GM19035 (cell line): ENCODE measurements at regions not wholly inside any gene's neighbourhood (a gene's known extent, or its start where the extent isn't known, plus 50 kb on each side); places are given as distances from the start of the nearest gene placed in this dataset.
"Not testable (repeated sequence)": the region's sequence is repeated elsewhere in the genome, so short reads cannot be mapped to it uniquely, and the experiment has no call there.

Experiments
- ATAC-seq: cut with Tn5 transposase; IDR thresholded peaks from one replicate; pipeline ENCODE4 v1.9.1; 2021; ENCODE audit not compliant: unreplicated experiment

DNA sequence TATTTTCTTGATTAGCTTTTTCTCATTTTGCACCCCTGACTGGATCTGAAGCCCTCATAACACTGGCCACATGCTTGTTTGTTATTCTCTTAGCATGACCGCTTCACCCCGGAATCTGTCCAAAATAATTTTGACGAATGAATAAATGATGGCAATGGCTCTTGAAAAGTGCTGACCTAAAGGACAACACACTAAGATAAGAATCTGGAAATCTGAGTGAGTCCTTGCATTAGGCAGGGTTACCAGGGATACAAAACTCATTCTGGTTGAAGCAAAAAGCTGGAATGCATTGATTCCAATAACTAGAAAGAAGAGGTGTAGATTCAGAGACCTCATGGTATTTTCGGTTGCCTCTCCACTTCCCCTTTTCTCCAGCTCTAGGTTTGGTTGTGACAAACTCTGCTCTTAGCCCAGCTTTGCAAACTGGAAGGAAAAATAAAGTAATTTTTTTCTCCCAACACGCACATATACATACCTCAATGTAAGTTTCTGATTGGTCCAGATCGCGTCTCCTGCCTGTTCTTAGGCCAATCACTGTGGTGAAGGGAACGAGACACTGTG lies 157.4 kb downstream of the SKIDA1 start:
- ATAC-seq: peak; percentile 59

DNA sequence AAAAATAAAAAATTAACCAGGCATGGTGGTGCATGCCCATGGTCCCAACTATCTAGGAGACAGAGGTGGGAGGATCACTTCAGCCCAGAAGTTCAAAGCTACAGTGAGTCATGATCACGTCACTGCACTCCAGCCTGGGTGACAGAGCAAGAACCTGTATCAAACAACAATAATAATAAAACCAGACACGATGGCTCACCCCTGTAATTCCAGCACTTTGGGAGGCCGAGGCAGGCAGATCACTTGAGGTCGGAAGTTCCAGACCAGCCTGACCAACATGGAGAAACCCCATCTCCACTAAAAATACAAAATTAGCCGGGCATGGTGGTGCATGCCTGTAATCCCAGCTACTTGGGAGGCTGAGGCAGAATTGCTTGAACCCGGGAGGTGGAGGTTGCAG lies 159.4 kb downstream of the SKIDA1 start:
- ATAC-seq: not testable (repeated sequence)

DNA sequence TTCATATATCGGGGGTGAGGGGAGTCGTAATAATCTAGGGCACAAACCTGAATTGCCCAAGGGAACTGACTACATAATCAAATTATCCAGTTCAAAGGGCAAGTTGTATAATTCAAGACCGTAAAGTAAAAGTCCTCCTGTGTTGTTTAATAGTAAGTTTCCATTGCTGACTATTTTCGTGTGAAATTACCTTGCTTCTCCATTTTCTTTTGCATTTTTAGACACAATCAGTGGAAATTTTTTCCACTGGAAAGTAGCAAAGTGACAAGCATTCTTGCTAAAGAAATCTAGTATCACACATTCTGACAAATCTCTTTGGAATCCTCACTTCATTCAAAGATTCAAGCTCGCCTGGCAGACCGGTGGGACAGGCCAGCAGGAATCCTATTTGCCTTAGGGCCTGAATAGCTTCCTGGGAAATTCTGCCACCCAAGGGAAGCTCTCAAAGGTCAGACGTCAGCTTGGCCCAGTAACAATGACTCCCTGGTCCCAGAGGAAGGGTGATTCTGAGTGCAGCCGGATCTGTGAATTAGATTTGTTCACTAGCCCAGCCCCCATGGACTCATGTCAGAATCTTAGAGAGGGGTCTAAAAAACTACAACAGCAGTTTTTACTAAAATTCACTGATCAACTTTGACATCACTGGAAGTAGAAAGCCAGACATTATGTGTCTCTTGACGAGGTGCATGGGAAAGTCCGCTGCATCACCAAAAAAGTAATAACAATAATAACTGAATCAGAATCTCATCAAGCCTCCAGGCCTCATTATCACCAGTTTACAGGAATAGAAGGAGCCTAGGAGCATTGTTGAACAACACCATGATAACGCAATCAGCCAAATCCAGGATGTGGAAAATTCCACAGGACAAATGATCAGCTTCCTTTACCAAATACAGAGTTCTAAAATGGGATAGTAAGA lies 161.0 kb downstream of the SKIDA1 start:
- no peak for ATAC-seq

DNA sequence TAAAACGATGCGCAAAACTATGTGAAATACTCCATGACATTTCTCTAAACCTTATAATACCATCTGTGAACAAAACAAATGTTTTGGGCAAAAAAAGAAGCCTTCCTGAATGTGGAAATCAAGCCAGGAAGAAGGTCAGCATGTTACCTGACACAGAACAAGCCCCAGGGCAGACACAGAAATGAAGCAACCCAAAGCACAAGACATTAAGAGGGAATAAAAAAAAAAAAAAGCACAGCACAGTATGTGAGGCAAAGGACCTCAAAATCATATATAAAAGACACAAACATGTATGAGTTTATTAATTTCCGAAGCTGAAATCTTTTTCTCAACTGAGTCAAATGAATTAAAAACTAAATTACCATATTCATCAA lies 161.8 kb downstream of the SKIDA1 start:
- no peak for ATAC-seq

DNA sequence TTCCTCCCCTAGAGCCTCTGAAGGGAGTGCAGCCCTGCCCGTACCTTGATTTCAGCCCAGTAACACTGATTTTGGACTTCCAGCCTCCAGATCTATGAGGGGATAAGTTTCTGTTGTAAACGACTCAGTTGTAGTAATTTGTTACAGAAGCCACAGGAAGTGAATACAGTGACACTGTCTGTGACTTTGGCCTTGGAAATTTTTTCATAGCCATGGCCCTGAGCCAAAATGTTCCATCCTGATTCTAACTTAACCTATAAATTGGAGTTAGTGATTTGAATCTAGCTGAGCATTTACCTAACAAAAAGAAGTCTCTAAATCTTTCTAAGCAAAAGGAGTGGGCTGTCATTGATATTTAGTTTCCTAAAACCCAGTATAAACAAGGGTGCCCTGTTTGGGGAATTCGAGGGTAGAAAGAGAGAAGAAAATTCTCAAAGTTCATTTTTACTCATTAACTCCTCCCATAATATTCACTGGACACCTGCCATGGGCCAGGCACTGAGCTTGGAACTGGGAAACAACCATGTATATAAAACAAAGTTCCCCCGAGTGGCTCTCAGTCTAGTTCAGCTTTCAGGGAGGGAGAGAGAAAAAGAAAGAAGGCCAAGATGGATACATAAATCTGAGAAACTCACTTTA lies 162.3 kb downstream of the SKIDA1 start:
- ATAC-seq: no peak

DNA sequence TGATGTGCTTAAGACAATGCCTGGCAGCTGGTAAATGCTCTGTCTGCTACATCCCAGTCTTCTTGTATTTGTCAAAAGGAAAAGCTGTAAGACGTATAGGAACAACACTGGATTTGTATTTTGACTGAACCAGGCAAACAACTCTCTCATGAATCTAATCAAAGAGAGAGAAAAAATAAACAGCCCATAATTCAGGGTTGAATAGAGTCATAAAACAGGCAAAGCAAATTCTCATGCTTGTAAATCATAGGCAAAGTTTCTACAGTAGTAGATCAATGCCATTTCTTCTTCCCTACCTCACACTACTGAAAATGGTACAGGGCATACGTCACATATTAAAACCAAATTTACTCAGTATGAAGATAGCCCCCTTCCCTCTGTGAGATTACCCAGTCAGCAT lies 166.3 kb downstream of the SKIDA1 start:
- no peak for ATAC-seq

DNA sequence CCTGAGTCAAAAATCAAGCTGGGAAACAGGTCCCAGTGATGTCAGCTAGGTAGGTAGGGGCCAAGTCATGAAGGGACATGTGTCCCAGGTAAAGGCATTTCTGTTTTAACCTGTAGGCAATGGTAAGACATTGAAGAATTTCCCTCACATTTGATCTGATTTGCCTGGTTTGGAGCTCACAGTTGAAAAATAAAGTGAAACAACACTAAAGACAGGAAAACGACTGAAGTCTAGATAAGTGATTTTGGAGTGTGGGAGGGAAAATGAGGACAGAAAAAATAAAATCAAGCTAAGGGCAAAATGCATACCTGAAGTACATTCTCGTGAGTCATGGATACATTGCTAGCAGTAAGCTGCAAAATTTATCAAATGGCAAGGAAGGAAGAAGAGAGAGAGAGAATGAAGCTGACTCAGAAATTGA lies 169.9 kb downstream of the SKIDA1 start:
- ATAC-seq: no peak

DNA sequence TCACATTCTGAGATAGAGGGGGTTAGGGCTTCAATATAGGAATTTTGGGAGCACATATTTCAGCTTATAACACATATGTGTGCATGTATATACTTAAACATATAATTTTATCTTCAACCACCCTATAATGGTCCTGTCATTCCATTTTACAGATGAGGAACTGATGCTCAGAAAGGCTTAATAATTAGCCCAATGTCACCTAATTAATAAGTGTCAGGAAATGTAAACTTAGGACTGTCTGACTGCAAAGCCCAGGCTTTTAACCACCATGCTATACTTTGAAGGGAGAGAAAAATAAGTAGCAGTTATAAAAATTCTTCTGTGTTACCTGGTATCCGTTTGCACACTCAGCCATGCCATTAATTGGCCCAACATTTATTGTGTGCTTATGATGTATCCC lies 172.6 kb downstream of the SKIDA1 start:
- no peak for ATAC-seq

DNA sequence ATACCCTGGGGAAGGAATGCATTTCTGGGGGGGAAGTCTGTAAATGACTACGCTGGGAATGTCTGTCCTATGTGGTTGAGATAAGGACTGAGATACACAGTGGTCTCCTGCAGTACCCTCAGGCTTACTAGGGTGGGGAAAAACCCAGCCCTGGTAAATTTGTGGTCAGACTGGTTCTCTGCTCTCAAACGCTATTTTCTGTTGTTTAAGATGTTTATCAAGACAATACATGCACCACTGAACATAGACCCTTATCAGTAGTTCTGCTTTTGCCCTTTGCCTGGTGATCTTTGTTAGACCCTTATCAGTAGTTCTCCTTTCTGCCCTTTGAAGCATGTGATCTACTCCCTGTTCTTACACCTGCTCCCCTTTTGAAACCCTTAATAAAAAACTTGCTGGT lies 173.9 kb downstream of the SKIDA1 start:
- not testable (repeated sequence) for ATAC-seq

DNA sequence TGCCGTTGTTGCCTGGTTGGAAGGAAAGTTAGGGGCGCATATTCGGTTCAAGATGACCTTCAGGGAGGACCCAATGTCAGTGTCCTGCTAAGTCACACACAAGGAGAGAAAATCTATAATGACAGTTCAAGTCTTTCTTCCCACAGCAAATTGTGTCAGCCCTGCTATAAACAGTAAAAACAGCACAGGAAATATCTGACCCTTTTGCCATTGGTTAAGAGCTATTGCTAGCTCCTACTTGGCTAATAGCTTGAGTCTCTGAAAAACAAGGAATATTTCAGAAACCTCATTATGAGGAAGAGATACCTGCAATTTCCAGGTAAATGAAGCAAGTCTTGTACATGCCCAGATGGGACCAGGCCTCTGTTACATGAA lies 175.6 kb downstream of the SKIDA1 start:
- no peak for ATAC-seq

DNA sequence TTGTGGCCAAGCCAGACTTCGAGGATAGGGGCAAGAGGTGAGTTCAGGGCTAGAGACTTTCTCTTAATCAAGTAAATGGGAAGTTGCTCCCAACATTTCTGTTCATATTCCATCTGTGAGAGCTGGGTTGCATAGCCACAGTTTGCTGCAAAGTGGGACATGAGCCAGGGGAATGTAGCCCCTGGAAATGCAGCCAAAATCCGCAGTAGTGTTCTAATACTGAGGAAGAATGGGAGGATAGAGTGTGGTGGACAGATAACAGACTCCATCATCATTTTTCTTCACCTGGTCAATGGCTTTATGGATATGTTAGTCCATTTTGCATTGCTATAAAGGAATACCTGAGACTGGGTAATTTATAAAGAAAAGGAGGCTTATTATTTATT lies 177.7 kb downstream of the SKIDA1 start:
- no peak for ATAC-seq

DNA sequence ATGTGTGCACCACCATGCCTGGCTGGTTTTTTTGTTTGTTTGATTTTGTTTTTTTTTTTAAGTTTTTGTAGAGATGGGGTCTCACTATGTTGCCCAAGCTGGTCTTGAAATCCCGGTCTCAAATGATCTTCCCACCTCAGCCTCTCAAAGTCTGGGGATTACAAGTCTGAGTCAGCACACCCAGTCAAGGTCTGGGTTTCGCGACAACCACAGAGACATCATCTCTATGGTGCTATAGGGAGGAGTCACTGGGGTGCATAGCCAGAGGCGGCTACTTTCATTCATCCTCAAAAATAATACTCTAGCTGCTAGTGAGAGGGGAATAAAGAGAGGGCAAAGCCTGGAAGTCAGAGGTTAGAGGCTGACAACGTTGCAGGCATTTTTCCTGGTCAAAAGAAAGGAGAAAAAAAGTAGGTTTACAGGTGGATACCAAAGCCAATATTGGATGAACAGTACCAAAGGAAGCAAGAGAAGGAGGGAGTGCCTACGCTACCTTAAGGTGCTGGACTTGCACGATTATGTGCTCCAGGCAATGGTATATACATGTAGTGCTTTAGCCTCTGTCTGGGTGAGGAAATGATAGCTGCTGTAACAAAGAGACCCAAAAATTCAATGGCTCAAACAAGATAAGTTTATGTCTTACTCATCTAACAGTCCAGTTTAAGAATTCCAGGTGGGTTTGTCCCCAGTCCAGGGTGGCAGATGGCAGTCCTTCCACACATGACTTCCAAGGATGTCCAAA lies 178.3 kb downstream of the SKIDA1 start:
- ATAC-seq: no peak

DNA sequence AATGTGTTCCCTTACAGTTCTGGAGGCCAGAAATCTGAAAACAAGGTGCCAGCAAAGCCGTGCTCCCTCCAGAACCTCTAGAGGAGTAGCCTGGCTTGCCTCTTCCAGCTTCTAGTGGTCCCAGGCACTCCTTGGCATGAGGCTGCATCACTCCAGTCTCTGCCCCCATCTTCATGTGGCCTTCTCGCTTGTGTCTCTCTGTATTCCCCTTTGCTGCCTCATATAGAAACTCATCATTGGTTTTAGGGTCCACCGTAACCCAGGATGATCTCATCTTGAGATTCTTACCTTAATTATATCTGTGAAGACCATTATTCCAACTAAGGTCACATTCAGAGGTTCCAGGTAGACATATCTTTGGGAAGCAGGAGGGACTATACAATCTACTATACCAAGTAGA lies 182.4 kb downstream of the SKIDA1 start:
- no peak for ATAC-seq

DNA sequence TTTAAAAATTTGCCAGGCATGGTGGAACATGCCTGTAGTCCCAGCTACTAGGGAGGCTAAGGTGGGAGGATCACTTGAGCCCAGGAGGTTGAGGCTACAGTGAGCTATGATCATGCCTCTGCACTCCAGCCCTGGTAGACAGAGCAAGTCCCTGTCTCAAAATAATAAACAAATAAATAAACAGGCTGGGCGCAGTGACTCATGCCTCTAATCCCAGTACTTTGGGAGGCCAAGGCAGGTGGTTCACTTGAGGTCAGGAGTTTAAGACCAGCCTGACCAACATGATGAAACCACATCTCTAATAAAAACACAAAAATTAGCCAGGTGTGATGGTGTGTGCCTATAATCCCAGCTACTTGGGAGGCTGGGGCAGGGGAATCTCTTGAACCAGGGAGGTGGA lies 183.0 kb downstream of the SKIDA1 start:
- ATAC-seq: not testable (repeated sequence)

DNA sequence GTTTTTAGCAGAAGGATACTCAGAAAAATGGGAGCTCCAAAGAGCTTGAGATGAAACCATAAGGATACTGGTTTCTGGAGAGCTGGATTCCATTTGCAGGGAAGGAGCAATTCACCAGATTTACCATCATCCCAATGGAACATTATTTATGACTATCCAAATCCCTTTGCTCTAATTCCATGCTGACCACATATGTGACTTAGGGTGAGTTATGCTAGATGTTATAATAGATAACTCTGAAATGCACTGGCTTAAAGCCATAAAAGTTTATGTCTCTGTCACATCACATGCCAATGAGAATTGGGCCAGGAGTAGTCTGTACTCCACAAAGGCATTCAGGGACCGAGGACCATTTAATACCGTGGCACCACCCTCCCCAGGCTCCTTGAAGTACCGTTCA lies 185.2 kb downstream of the SKIDA1 start:
- no peak for ATAC-seq

DNA sequence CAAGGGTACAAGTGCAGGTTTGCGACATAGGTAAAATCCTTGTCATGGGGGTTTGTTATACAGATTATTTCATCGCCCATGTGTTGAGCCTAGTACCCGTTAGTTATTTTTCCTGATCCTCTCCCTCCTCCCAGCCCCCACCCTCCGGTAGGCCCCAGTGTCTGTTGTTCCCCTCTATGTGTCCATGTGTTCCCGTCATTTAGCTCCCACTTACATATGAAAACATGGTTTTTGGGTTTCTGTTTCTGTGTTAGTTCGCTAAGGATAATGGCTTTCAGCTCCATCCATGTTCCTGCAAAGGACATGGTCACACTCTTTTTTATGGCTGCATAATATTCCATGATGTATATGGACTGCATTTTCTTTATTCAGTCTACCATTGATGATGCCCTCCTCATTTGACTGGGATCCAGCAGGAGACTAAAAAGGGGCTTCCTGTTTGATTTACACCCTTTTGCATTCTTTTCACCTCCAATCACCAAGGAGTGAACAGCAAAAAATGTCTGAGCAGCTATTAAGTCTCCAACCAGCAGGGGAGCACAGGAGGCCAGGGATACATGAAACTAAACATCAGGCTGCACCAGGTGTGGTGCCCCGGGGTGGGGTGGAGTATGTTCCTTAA lies 188.2 kb downstream of the SKIDA1 start:
- ATAC-seq: no peak

DNA sequence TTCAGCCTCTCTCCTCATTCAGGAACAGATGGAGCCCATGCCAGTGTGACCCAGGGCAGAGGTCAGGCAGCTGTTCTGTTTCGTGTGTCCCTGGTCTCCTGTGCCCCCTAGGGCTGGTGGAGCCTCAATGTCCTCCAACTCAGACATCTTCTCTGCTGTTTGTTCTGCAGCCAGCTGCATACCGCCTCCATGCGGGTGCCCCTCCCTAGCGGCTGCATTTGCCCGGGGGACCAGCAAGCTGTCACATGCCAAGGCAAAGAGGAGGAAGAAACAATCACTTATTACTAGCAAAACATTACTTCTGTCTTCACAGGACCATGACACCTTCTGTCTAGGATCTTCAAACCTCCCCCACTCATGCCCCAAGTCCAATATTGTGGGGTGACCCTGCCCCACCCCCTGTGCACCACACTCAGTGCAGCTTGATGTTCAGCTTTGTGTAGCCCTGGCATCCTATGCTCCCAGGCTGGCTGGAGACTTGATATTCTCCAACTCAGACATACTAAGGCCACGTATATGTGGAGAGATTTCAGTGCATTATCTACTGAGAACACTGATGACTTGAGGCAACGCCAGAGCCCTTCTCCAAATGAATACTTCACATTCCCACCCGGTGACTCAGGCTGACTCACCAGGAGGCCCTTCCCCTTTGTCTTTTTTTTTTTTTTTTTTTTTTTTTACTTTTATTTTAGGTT lies 188.9 kb downstream of the SKIDA1 start:
- ATAC-seq: no peak

DNA sequence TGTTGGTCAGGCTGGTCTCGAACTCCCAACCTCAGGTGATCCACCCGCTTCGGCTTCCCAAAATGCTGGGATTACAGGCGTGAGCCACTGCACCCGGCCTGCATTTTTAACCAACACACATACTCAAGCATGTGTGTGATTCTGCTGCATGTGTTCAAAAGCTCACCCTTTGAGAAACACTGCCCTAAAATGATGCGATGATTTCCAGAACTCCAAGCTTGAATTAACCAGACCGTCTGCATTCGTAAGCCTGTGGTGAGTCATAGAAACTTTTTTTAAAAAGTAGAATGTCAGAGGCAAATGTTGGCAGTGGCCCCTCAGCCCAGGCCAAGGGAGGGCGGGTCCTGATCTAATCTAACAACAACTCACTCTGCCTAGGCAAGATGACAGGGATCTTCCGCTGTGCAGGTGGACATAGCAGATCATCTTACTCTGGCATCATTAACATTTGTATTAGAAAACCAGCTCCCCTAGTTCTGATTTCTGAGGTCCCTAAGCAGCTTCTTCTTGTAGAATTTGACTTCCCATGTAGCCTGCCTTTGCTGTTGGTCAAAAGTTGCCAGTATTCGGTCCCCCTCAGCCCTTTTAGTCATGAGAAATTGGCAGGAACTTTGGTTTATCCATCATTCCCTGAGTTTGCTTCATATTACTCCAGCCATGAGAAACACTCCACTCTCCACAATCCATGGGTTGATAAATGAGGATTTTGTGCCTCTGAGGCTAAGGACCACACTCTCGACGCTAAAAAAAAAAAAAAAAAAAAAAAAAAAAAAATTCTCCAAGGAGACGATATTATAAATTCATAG lies 190.4 kb downstream of the SKIDA1 start:
- ATAC-seq: no peak

DNA sequence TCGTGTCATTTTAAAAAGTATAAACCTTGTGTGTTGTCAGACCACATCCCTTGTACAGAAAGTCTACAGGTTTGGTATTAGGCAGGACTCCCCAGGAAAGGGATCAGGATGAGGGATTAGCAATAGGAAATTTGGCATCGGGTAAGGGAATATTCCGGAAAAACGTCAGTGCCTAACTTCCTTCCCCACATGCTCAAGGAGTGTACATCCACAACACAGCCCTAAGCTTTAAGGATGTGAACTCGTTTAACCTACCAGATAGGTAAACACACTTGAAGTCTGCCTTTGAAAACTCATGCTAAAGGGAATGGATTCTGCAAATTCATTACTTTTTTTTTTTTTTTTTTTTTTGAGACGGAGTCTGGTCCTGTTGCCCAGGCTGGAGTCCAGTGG lies 194.9 kb downstream of the SKIDA1 start:
- ATAC-seq: no peak
